Sigmoid colon (tissue), 6 donors: ENCODE measurements at regions not wholly inside any gene's neighbourhood (a gene's known extent, or its start where the extent isn't known, plus 50 kb on each side); places are given as distances from the start of the nearest gene placed in this dataset.

Experiments used
- DNase-seq: peaks from one replicate; pipeline ENCODE4 v3.0.0-alpha.2; 2019
- H3K27ac ChIP-seq, 4 donors: fragments of 200-600 bp; sonication (generic); one replicate each; pipeline ENCODE4 v1.5.1; 2016 to 2019; ENCODE audit warnings: mild to moderate bottlenecking in 1 of 4
- H3K27me3 ChIP-seq, 3 donors: fragments of 200-600 bp; sonication (generic); one replicate each; pipeline ENCODE4 v1.5.1; 2019; ENCODE audit warnings: mild to moderate bottlenecking in 1 of 3
- H3K36me3 ChIP-seq, 4 donors: fragments of 200-600 bp; sonication (generic); one replicate each; pipeline ENCODE4 v1.5.1; 2016 to 2019
- H3K4me1 ChIP-seq, 4 donors: fragments of 200-600 bp; sonication (generic); one replicate each; pipeline ENCODE4 v1.5.1; 2017 to 2019
- H3K4me3 ChIP-seq, 4 donors: fragments of 200-600 bp; sonication (generic); one replicate each; pipeline ENCODE4 v1.5.1; 2017 to 2019; ENCODE audit warnings: mild to moderate bottlenecking in 2 of 4, moderate library complexity in 1 of 4
- H3K9me3 ChIP-seq, 4 donors: fragments of 200-600 bp in 3 of 4; sonication (generic) in 3 of 4; one replicate each; pipeline versions ENCODE4 v1.5.1 to v1.6.1; 2013 to 2019
- EP300 ChIP-seq, 4 donors: sonication (generic); formaldehyde crosslinking; IDR thresholded peaks; one replicate each; pipeline ENCODE4 v1.6.1; 2017; ENCODE audit warnings: antibody characterized with exemption in 4 of 4
- POLR2A ChIP-seq, 2 donors: fragments of 450-650 bp; IDR thresholded peaks; one replicate each; pipeline ENCODE4 v1.6.1; 2016; ENCODE audit warnings: antibody characterized with exemption in 2 of 2, mild to moderate bottlenecking in 2 of 2, moderate library complexity in 2 of 2
- POLR2AphosphoS5 ChIP-seq, 4 donors: sonication (generic); formaldehyde crosslinking; IDR thresholded peaks; one replicate each; pipeline ENCODE4 v1.6.1; 2017; ENCODE audit warnings: antibody characterized with exemption in 4 of 4
- WGBS, 2 donors: extraction: QIAGEN DNeasy Blood & Tissue Kit; methylation state at CpG; one replicate each; pipeline ENCODE4 v1.1.7; 2013; 5-methylcytosine and 5-hydroxymethylcytosine counted together
- intact Hi-C: fragments of 100-400 bp; cut with DNase I; formaldehyde crosslinking; loops from one replicate; pipeline ENCODE4 v1.15.1; 2023
- TF ChIP-seq, protein P1 (sequence below), 4 experiments: fragments of 450-650 bp in 3 of 4; fragments of 200-600 bp in 1 of 4; IDR thresholded peaks; one replicate each; pipeline ENCODE4 v1.5.1; 2016 to 2019; ENCODE audit warnings: antibody characterized with exemption in 4 of 4, mild to moderate bottlenecking in 3 of 4, moderate library complexity in 2 of 4
- donor health status: healthy with polysubstance abuse.
- donor health status: healthy.

DNA sequence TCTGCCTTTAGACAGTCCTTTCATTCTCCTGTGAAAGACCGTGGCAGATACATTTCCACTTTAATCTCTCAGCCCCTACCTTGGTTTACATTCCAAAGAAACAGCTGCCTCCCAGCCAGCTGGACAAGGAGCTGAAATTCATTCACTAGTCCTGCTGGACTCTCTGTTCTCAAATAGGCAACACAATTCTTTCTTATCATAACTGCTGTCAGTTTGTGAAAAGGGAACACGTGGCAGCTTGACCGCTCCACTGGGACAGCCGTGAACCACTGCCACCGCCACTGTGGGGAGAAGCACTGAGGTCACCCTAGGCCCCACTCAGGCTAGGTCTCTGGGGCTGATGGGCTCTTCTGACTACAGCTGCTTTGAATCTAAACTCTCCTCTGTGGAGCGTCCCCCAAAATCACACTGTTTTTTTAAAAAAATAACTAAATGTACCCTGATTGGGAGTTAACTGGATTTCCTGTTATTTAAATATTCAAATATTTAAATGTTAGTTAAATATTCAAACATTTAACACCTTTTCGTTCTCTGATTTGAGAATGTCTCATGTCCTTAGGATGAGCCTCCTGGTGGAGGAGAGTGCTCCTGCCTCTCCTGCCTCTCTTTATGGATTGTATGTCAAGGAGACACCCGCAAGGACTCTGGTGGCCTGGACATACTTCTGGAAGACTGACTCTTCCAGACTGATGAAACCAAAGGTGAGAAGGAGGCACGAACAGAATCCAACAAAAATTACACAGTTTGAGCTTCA lies 120.1 kb downstream of the BOD1 start:
- DNase-seq, result no peak
- Histone ChIP-seq H3K27ac (peak overlapping the region; percentile 51 to 87 (median 80)), H3K9me3 (no peaks in the 10 kb centered on the region), H3K36me3 (no peaks in the 10 kb centered on the region), H3K27me3 (no peaks in the 10 kb centered on the region), H3K4me3 (no peak overlapping the region), H3K4me1 (peaks cover 0 to 58% (median 52%) of the 10 kb centered on the region in 4 donors)
- WGBS, 2 donors, result 64 to 76% methylated on average over 9 of the region's 9 CpGs
- TF ChIP-seq POLR2AphosphoS5 (IDR thresholded peaks at IDR 0.05) (peak in 2 of 4 donors; percentile 19 to 22), POLR2A (IDR thresholded peaks at IDR 0.05) (no peak)
- intact Hi-C loops, result loop anchor here (5.0 kb wide), 3 partner anchors 76 to 204 kb away; partner anchors contain the start of gene STC2

DNA sequence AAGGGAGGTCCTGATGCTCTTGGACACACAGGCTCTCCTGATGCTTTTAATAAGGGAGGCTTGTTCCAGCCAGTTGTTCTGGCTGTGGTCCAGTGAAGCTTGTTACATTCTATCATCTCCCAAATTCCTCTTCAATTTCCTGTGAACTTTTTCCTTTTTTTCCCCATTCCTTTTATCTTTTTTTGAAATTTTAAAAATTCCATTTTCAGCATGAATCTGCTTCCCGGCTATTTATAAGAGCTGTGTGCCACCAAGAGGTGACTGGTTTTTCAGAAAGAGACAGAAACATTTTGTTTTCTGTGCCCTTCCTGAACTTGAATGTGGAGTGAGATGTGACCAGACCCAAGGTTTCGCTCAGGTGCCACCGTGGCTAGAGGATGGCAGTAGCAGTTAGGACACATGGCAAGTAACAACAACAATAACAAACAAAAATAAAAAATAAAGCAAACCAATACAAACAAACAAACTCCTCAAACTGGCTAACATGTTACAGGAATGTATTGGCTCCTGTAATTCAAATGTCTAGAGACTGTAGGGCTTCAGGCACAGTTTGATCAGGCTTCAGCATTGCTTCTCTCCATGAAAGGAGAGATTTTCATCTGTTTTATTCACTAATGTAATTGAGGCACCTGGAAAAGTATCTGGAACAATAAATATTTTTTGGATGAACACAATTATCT lies 121.1 kb downstream of the BOD1 start:
- DNase-seq, result no peak
- no peaks in the 10 kb centered on the region for H3K36me3 ChIP-seq
- H3K4me1 ChIP-seq, result peaks cover 0 to 58% (median 52%) of the 10 kb centered on the region in 4 donors
- H3K27me3 ChIP-seq, result no peaks in the 10 kb centered on the region
- WGBS, 2 donors, result 84 to 88% methylated on average over 3 of the region's 3 CpGs
- intact Hi-C loops, result loop anchor here (5.0 kb wide), 3 partner anchors 77 to 203 kb away; partner anchors contain the start of gene STC2
- H3K27ac ChIP-seq, result peak overlapping the region; percentile 51 to 87 (median 80)
- TF ChIP-seq POLR2A (IDR thresholded peaks at IDR 0.05), result no peak
- H3K9me3 ChIP-seq, result no peaks in the 10 kb centered on the region
- H3K4me3 ChIP-seq, result no peak overlapping the region

DNA sequence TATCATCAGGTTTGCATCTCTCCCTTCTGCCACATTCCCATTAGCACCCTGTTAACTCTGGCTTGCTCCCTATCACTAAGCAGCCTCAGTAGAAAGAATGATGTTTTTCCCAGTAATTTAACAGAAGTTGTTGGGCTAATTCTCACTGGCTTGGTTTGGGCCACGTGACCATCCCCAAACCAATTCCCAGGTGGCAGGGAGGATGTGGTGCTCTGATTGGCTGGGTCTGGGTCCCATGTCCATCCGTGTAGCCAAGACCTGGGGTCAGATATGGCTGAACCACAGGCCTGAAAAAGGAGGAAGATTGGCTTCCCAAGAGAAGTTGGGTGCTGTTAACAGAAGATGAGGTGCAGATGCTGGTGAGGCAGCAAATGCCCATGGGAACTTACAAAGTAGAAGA lies 122.0 kb downstream of the BOD1 start:
- WGBS, 2 donors, result 65 to 77% methylated on average over 2 of the region's 2 CpGs
- intact Hi-C loops, result no loop called here
- TF ChIP-seq POLR2AphosphoS5 (IDR thresholded peaks at IDR 0.05) (no peak), POLR2A (IDR thresholded peaks at IDR 0.05) (no peak), EP300 (IDR thresholded peaks at IDR 0.05) (no peak)
- TF ChIP-seq, protein P1, sequence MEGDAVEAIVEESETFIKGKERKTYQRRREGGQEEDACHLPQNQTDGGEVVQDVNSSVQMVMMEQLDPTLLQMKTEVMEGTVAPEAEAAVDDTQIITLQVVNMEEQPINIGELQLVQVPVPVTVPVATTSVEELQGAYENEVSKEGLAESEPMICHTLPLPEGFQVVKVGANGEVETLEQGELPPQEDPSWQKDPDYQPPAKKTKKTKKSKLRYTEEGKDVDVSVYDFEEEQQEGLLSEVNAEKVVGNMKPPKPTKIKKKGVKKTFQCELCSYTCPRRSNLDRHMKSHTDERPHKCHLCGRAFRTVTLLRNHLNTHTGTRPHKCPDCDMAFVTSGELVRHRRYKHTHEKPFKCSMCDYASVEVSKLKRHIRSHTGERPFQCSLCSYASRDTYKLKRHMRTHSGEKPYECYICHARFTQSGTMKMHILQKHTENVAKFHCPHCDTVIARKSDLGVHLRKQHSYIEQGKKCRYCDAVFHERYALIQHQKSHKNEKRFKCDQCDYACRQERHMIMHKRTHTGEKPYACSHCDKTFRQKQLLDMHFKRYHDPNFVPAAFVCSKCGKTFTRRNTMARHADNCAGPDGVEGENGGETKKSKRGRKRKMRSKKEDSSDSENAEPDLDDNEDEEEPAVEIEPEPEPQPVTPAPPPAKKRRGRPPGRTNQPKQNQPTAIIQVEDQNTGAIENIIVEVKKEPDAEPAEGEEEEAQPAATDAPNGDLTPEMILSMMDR (IDR thresholded peaks at IDR 0.05), result no peak
- Histone ChIP-seq H3K27ac (peak overlapping the region in 3 of 4 donors; percentile 74 to 87 (median 87)), H3K4me3 (no peak overlapping the region), H3K36me3 (no peaks in the 10 kb centered on the region), H3K4me1 (peaks cover 0 to 51% (median 47%) of the 10 kb centered on the region in 4 donors), H3K27me3 (no peaks in the 10 kb centered on the region), H3K9me3 (no peaks in the 10 kb centered on the region)
- no peak for DNase-seq

DNA sequence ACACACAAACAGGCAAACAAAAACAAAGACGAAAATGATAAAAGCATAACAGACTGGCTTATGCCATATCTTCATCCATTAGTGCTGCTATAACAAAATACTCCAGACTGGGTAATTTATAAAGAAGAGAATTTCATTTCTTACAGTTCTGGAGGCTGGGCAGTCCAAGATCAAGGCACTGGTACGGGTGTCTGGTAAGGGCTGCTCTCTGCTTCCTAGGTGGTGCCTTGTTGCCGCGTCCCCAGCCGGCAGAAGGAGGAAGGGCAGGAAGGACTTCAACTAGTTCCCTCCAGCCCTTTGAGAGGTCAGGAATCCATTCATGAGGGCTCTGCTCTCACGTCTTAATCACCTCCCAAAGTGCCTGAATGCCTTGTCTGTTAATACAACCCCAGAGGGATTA lies 122.6 kb downstream of the BOD1 start:
- Histone ChIP-seq H3K36me3 (no peaks in the 10 kb centered on the region), H3K27me3 (no peaks in the 10 kb centered on the region), H3K4me3 (no peak overlapping the region), H3K4me1 (peaks cover 0 to 45% (median 41%) of the 10 kb centered on the region in 4 donors), H3K9me3 (no peaks in the 10 kb centered on the region), H3K27ac (no peak overlapping the region)
- 74 to 86% methylated on average over 6 of the region's 6 CpGs for WGBS, 2 donors
- DNase-seq, result no peak
- intact Hi-C loops, result no loop called here
- TF ChIP-seq, protein P1 (IDR thresholded peaks at IDR 0.05), result no peak
- TF ChIP-seq EP300 (IDR thresholded peaks at IDR 0.05) (no peak), POLR2AphosphoS5 (IDR thresholded peaks at IDR 0.05) (no peak), POLR2A (IDR thresholded peaks at IDR 0.05) (no peak)

DNA sequence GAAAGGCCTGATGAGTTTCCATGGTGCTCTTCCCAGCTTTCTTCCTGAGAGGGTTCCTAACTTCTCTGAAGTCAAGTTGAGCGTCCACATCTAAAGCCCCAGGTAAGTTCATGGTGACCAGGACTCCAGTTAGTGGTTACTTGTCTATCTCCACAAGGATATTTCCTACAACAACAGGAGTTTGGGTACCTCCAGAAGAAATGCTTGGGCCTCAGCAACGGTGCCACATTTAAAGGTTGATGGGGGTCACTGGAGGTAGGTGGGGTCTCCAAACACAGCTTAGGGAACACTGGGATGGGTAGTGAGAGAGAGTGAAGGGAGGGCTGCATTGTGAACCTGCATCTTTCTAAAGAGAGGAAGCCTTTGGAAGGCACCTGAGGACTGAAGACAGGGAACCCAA lies 123.4 kb downstream of the BOD1 start:
- H3K27ac ChIP-seq, result no peak overlapping the region
- DNase-seq, result no peak
- intact Hi-C loops, result no loop called here

More for the DNA sequence above, 123.4 kb downstream of the BOD1 start:
- Histone ChIP-seq H3K4me1 (peaks cover 0 to 41% (median 34%) of the 10 kb centered on the region in 4 donors), H3K9me3 (no peaks in the 10 kb centered on the region), H3K4me3 (no peak overlapping the region), H3K36me3 (no peaks in the 10 kb centered on the region), H3K27me3 (no peaks in the 10 kb centered on the region)
- WGBS, 2 donors, result 71 to 79% methylated on average over 2 of the region's 2 CpGs
- TF ChIP-seq POLR2A (IDR thresholded peaks at IDR 0.05), result no peak
- TF ChIP-seq POLR2AphosphoS5 (IDR thresholded peaks at IDR 0.05), result no peak
- TF ChIP-seq, protein P1 (IDR thresholded peaks at IDR 0.05), result no peak
- TF ChIP-seq EP300 (IDR thresholded peaks at IDR 0.05), result no peak
